Osteocyte (in vitro differentiated cells): ENCODE measurements at regions not wholly inside any gene's neighbourhood (a gene's known extent, or its start where the extent isn't known, plus 50 kb on each side); places are given as distances from the start of the nearest gene placed in this dataset.

Experiments used
- DNase-seq: peaks from one replicate; pipeline ENCODE4 v3.0.0; 2021; ENCODE audit warnings: mixed read lengths; ENCODE audit not compliant: unreplicated experiment; ENCODE audit errors: extremely low spot score
- H3K27ac Mint-ChIP-seq: one replicate; pipeline ENCODE4 v1.8.0; 2021; ENCODE audit warnings: mild to moderate bottlenecking, mixed read lengths; ENCODE audit not compliant: unreplicated experiment
- H3K27me3 Mint-ChIP-seq: one replicate; pipeline ENCODE4 v1.8.0; 2021; ENCODE audit warnings: mixed read lengths; ENCODE audit not compliant: unreplicated experiment
- H3K36me3 Mint-ChIP-seq: one replicate; pipeline ENCODE4 v1.8.0; 2021; ENCODE audit warnings: mixed read lengths; ENCODE audit not compliant: unreplicated experiment
- H3K4me1 Mint-ChIP-seq: one replicate; pipeline ENCODE4 v1.8.0; 2021; ENCODE audit warnings: mixed read lengths; ENCODE audit not compliant: unreplicated experiment
- H3K4me3 Mint-ChIP-seq: one replicate; pipeline ENCODE4 v1.8.0; 2021; ENCODE audit warnings: mild to moderate bottlenecking, moderate library complexity, mixed read lengths; ENCODE audit not compliant: unreplicated experiment
- H3K9me3 Mint-ChIP-seq: one replicate; pipeline ENCODE4 v1.8.0; 2021; ENCODE audit warnings: mixed read lengths; ENCODE audit not compliant: unreplicated experiment
- TF ChIP-seq, protein P1 (sequence below): fragments of 200-600 bp; sonication (generic); IDR thresholded peaks from 2 replicates; pipeline ENCODE4 v1.5.0; 2021; ENCODE audit warnings: antibody characterized with exemption, mild to moderate bottlenecking, moderate library complexity

DNA sequence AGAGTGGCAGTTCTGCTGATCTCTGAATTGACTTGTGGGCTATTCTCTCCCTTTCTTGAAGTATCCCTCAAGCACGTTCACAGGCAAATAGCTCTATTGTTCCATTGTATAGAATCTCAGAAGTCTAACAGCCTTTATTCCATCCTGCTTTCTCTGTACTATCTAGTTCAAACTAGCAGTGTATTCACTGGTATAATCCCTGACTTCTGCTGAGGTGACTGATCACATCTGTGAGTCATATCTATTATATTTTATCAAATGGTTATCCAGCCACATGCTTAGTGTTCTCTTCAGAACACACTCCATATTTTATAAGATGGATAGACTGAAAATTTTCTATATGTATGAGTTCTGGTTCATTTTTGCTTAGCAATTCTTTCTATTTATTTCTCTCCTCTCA is 866.1 kb downstream of the C12orf50 start:
- Mint-ChIP-seq H3K27ac (no peak overlapping the region), H3K27me3 (no peaks in the 10 kb centered on the region), H3K4me3 (no peak overlapping the region), H3K36me3 (no peaks in the 10 kb centered on the region), H3K4me1 (peaks cover 6% of the 10 kb centered on the region), H3K9me3 (peaks cover 32% of the 10 kb centered on the region)
- TF ChIP-seq, protein P1, sequence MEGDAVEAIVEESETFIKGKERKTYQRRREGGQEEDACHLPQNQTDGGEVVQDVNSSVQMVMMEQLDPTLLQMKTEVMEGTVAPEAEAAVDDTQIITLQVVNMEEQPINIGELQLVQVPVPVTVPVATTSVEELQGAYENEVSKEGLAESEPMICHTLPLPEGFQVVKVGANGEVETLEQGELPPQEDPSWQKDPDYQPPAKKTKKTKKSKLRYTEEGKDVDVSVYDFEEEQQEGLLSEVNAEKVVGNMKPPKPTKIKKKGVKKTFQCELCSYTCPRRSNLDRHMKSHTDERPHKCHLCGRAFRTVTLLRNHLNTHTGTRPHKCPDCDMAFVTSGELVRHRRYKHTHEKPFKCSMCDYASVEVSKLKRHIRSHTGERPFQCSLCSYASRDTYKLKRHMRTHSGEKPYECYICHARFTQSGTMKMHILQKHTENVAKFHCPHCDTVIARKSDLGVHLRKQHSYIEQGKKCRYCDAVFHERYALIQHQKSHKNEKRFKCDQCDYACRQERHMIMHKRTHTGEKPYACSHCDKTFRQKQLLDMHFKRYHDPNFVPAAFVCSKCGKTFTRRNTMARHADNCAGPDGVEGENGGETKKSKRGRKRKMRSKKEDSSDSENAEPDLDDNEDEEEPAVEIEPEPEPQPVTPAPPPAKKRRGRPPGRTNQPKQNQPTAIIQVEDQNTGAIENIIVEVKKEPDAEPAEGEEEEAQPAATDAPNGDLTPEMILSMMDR: no peak
- DNase-seq: no peak

GRCh38 chr12:87160848-87161601 is 868.2 kb downstream of the C12orf50 start:
- TF ChIP-seq, protein P1: no peak
- DNase-seq: no peak
- Mint-ChIP-seq H3K27ac (no peak overlapping the region), H3K4me3 (no peak overlapping the region), H3K36me3 (no peaks in the 10 kb centered on the region), H3K4me1 (peaks cover 8% of the 10 kb centered on the region), H3K27me3 (no peaks in the 10 kb centered on the region), H3K9me3 (peaks cover 28% of the 10 kb centered on the region)

GRCh38 chr12:87157791-87158190 is 871.4 kb downstream of the C12orf50 start:
- H3K36me3 Mint-ChIP-seq: no peaks in the 10 kb centered on the region
- H3K4me1 Mint-ChIP-seq: peaks cover 16% of the 10 kb centered on the region
- no peak for DNase-seq
- peaks cover 7% of the 10 kb centered on the region for H3K9me3 Mint-ChIP-seq
- TF ChIP-seq, protein P1: no peak
- no peak overlapping the region for H3K4me3 Mint-ChIP-seq
- H3K27me3 Mint-ChIP-seq: no peaks in the 10 kb centered on the region
- no peak overlapping the region for H3K27ac Mint-ChIP-seq

DNA sequence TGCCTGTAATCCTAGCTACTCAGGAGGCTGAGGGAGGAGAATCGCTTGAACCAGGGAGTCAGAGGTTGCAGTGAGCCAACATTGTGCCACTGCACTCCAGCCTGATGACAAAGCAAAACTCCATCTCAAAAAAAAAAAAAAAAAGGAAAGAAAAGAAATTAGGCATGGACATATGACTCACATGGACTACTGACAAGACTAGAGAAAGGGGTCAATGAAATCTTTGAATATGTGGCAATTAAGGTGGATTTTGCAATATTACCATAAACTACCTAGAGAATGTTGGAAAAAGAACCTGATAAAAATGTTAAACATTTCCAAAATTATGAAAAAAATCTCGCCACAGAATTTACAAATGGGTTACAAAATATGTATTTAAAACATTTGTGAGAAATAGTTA is 873.6 kb downstream of the C12orf50 start:
- Mint-ChIP-seq H3K4me3 (no peak overlapping the region), H3K4me1 (peaks cover 22% of the 10 kb centered on the region), H3K9me3 (peaks cover under 1% of the 10 kb centered on the region), H3K36me3 (no peaks in the 10 kb centered on the region), H3K27ac (no peak overlapping the region), H3K27me3 (no peaks in the 10 kb centered on the region)
- no peak for DNase-seq
- TF ChIP-seq, protein P1: no peak

DNA sequence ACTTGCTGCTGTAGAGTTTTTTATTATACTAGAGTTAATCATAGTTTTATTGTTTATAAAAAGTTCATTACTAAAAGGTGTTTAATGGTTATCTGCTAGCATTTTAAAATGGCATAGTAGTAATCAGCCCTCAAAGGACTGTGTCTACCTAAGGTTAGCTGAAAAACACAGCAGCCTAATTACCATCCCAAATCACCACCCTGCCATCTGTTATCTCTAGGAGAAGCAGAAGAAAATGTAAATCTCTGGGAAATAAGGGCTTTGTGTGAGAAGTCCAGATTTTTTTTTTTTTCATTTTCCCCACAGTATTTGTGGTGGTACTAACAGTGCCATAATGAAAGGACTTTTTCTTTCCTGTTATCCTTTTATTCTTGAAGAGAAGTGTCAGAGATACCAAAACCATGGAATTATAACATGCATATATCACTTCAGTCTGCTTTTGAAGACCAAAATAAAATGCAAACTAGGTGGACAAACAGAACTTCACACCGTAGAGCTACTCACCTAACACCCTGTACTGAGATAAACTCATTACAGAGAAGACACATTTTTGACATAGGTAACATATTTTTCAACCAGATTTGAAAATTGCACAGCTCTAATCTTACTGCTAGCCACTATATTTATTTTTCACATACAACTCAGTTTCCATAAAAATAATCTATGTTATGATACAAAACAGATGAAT is 876.2 kb downstream of the C12orf50 start:
- Mint-ChIP-seq H3K4me1 (peaks cover 21% of the 10 kb centered on the region), H3K4me3 (no peak overlapping the region), H3K9me3 (peaks cover 4% of the 10 kb centered on the region), H3K36me3 (no peaks in the 10 kb centered on the region), H3K27me3 (no peaks in the 10 kb centered on the region), H3K27ac (no peak overlapping the region)
- DNase-seq: no peak
- TF ChIP-seq, protein P1: no peak
